ENCODE measurements at regions not wholly inside any gene's neighbourhood (a gene's known extent, or its start where the extent isn't known, plus 50 kb on each side); places are given as distances from the start of the nearest gene placed in this dataset.

- TF ChIP-seq FOXM1 (IDR thresholded peaks at IDR 0.05; ENCODE audit: borderline replicate concordance) (no peak), FOXK2 (IDR thresholded peaks at IDR 0.05) (no peak), FOXA1 (IDR thresholded peaks at IDR 0.05) (no peak), PKNOX1 (IDR thresholded peaks at IDR 0.05) (no peak), SP1 (IDR thresholded peaks at IDR 0.05) (no peak), ZNF384 (IDR thresholded peaks at IDR 0.05) (no peak)
Observed at GRCh38 chr1:101310506-101310905, 73.7 kb downstream of the S1PR1 start.
